ENCODE measurements at regions not wholly inside any gene's neighbourhood (a gene's known extent, or its start where the extent isn't known, plus 50 kb on each side); places are given as distances from the start of the nearest gene placed in this dataset.

DNA sequence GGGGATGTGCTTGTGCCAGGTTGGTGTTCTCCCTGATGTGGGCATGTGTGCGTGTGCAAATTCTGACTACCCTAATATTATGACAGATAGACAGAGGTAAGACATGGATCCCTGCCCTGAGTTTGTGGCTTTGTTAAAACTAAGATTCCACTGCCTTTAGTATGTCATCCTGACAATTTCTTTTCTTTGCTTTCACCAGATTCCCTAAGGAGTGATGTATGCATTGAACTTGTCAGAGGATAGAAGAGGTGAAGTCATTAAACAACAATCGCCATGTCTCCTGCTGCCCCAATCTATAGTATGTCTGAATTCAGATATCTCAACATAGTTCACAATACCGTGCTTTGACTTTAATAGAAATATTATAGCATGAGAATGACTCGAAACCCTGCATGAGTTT, 137.1 kb upstream of the ELAC2 start:
- DNase-seq: no peak
- Mint-ChIP-seq H3K27ac (no peak overlapping the region), H3K9me3 (peaks cover 2% of the 10 kb centered on the region), H3K27me3 (ENCODE audit: insufficient read depth) (no peaks in the 10 kb centered on the region), H3K4me1 (peaks cover 6% of the 10 kb centered on the region), H3K4me3 (no peak overlapping the region), H3K36me3 (ENCODE audit: low read depth) (no peaks in the 10 kb centered on the region)
- H3K27ac ChIP-seq (ENCODE audit: low read depth, low read length): no peak overlapping the region
- peaks cover 5% of the 10 kb centered on the region for H3K9me3 ChIP-seq (ENCODE audit: control insufficient read depth, low read length)
- TF ChIP-seq, protein P1, sequence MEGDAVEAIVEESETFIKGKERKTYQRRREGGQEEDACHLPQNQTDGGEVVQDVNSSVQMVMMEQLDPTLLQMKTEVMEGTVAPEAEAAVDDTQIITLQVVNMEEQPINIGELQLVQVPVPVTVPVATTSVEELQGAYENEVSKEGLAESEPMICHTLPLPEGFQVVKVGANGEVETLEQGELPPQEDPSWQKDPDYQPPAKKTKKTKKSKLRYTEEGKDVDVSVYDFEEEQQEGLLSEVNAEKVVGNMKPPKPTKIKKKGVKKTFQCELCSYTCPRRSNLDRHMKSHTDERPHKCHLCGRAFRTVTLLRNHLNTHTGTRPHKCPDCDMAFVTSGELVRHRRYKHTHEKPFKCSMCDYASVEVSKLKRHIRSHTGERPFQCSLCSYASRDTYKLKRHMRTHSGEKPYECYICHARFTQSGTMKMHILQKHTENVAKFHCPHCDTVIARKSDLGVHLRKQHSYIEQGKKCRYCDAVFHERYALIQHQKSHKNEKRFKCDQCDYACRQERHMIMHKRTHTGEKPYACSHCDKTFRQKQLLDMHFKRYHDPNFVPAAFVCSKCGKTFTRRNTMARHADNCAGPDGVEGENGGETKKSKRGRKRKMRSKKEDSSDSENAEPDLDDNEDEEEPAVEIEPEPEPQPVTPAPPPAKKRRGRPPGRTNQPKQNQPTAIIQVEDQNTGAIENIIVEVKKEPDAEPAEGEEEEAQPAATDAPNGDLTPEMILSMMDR (conservative IDR thresholded peaks at IDR 0.05): no peak
- no peak overlapping the region for H3K9ac ChIP-seq (ENCODE audit: extremely low read depth, low read length, poor library complexity, severe bottlenecking)
- no peak overlapping the region for H3K4me3 ChIP-seq (ENCODE audit: low read length)
- no peaks in the 10 kb centered on the region for H3K27me3 ChIP-seq (ENCODE audit: control insufficient read depth, insufficient read depth, low read length, poor library complexity, severe bottlenecking)
- H3K4me1 ChIP-seq (ENCODE audit: control insufficient read depth, insufficient read depth, low read length): no peaks in the 10 kb centered on the region
- H3K36me3 ChIP-seq (ENCODE audit: control insufficient read depth, insufficient read depth, low read length): no peaks in the 10 kb centered on the region
- WGBS, 2 experiments (ENCODE audit: insufficient coverage in 1 of 2, insufficient read length in 1 of 2): 73 to 93% methylated on average over 2 to 4 of the region's 4 CpGs

DNA sequence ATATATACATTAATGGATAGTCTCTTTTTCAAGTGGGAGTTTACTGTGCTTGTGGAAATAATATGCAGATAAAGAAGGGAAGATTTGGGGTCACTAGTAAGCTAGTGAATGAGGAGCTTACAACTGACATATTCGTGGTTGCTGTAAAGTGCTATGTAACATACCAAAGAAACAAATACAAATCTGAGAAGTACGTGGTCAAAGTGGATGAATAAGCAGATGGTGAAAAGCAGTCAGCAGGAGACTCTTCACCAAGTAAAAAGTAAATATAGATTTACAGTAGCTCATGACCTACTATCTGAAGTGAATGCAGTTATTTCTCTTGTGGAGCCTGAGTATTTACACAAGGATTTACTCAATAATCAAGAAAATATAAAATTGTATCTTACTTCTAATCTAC, 136.6 kb upstream of the ELAC2 start:
- no peak overlapping the region for H3K4me3 Mint-ChIP-seq
- Histone ChIP-seq H3K9ac (ENCODE audit: extremely low read depth, low read length, poor library complexity, severe bottlenecking) (no peak overlapping the region), H3K4me1 (ENCODE audit: control insufficient read depth, insufficient read depth, low read length) (no peaks in the 10 kb centered on the region), H3K27ac (ENCODE audit: low read depth, low read length) (no peak overlapping the region), H3K36me3 (ENCODE audit: control insufficient read depth, insufficient read depth, low read length) (no peaks in the 10 kb centered on the region), H3K9me3 (ENCODE audit: control insufficient read depth, low read length) (peaks cover 5% of the 10 kb centered on the region), H3K27me3 (ENCODE audit: control insufficient read depth, insufficient read depth, low read length, poor library complexity, severe bottlenecking) (no peaks in the 10 kb centered on the region), H3K4me3 (ENCODE audit: low read length) (no peak overlapping the region)
- peaks cover 6% of the 10 kb centered on the region for H3K4me1 Mint-ChIP-seq
- H3K27me3 Mint-ChIP-seq (ENCODE audit: insufficient read depth): no peaks in the 10 kb centered on the region
- DNase-seq: no peak
- TF ChIP-seq, protein P1 (conservative IDR thresholded peaks at IDR 0.05): no peak
- no peaks in the 10 kb centered on the region for H3K36me3 Mint-ChIP-seq (ENCODE audit: low read depth)
- 40% methylated on average over 1 of the region's 2 CpGs; no CpG with 5 or more reads in 1 of the 2 experiments for WGBS, 2 experiments (ENCODE audit: insufficient coverage in 1 of 2, insufficient read length in 1 of 2)
- no peak overlapping the region for H3K27ac Mint-ChIP-seq
- H3K9me3 Mint-ChIP-seq: peaks cover 2% of the 10 kb centered on the region

DNA sequence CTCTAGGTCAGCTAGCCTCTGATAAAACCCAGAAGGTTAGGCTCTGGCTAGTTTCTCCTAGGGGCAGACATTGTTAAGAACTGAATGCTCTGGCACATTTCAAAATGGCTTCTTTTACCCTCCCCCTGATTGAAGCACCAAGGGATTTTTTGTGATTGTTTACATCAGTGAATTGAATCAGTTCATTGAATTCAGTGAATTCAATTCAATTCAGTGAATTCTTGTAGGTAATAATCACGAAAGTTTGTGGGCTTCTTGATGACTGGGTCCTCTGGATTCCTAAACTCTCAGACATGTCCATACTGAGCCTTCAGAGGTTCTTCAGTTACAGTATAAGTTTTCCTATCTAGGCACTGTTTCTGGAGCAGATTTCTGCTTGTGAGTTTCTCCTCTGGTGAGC, 135.2 kb upstream of the ELAC2 start:
- H3K27ac ChIP-seq (ENCODE audit: low read depth, low read length): no peak overlapping the region
- H3K27ac Mint-ChIP-seq: no peak overlapping the region
- 85 to 91% methylated on average over 1 of the region's 1 CpG for WGBS, 2 experiments (ENCODE audit: insufficient coverage in 1 of 2, insufficient read length in 1 of 2)

More for the DNA sequence above, 135.2 kb upstream of the ELAC2 start:
- H3K27me3 Mint-ChIP-seq (ENCODE audit: insufficient read depth): no peaks in the 10 kb centered on the region
- Histone ChIP-seq H3K9me3 (ENCODE audit: control insufficient read depth, low read length) (peaks cover 5% of the 10 kb centered on the region), H3K9ac (ENCODE audit: extremely low read depth, low read length, poor library complexity, severe bottlenecking) (no peak overlapping the region), H3K4me1 (ENCODE audit: control insufficient read depth, insufficient read depth, low read length) (no peaks in the 10 kb centered on the region), H3K4me3 (ENCODE audit: low read length) (no peak overlapping the region), H3K36me3 (ENCODE audit: control insufficient read depth, insufficient read depth, low read length) (no peaks in the 10 kb centered on the region), H3K27me3 (ENCODE audit: control insufficient read depth, insufficient read depth, low read length, poor library complexity, severe bottlenecking) (no peaks in the 10 kb centered on the region)
- H3K4me1 Mint-ChIP-seq: peaks cover 6% of the 10 kb centered on the region
- TF ChIP-seq, protein P1 (conservative IDR thresholded peaks at IDR 0.05): no peak
- H3K4me3 Mint-ChIP-seq: no peak overlapping the region
- H3K36me3 Mint-ChIP-seq (ENCODE audit: low read depth): no peaks in the 10 kb centered on the region
- DNase-seq: no peak
- peaks cover 2% of the 10 kb centered on the region for H3K9me3 Mint-ChIP-seq
